GM18951 (cell line): ENCODE measurements at regions not wholly inside any gene's neighbourhood (a gene's known extent, or its start where the extent isn't known, plus 50 kb on each side); places are given as distances from the start of the nearest gene placed in this dataset.

Experiments
- POLR2A ChIP-seq: IDR thresholded peaks from 4 replicates; pipeline ENCODE4 v1.6.1; 2011; ENCODE audit warnings: mild to moderate bottlenecking; ENCODE audit not compliant: insufficient read length, insufficient read depth; ENCODE audit errors: extremely low read depth
- in situ Hi-C: fragments of 300-500 bp; cut with MboI; formaldehyde crosslinking; loops from one replicate; pipeline ENCODE4 v1.12.0; 2022; ENCODE audit warnings: low sequenced_read_pairs, mixed read lengths, inconsistent platforms; ENCODE audit not compliant: unreplicated experiment

DNA sequence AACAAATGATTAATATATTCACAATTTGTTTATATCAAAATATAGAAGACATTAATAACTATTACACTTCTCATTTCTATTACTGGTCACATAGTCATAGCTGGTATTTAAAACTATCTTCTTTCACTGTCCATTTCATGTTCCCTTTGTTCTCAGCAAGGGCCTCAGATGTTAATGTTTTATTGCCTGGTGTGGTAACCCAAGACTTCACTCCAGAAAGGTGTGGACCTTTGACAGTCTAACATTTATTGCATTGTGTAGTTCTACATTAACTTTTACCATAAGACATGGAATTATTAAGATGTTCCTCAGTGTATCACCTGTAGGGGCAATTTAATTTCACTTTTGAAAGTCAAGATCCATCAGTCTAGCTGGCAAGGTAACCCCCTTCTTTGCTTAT is 691.3 kb downstream of the SQOR start:
- TF ChIP-seq POLR2A, result no peak
- in situ Hi-C loops, result no loop called here

DNA sequence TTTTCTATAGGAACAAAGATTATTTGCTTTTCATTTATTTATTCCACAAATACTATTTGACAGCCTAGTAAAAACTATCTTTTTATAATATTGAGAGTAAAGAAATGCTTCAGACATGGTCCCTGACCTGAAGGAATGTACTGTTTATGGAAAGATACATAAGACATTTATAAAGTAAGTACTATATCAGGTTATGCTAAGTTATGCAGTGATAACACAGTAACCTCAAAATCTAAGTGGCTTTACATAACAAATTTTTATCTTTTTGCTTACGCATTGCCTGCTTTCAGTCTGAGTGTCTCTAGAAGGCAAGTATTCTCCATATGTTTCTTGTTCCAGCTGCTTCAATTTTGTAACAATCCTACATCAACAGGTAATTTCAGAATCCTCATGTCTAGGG is 694.0 kb downstream of the SQOR start:
- in situ Hi-C loops, result no loop called here
- no peak for TF ChIP-seq POLR2A

- no peak for TF ChIP-seq POLR2A
- in situ Hi-C loops, result no loop called here
These were observed 695.0 kb downstream of the SQOR start for GRCh38 chr15:46329876-46330275.

GRCh38 chr15:46331546-46331945 is 696.7 kb downstream of the SQOR start:
- no peak for TF ChIP-seq POLR2A
- in situ Hi-C loops, result no loop called here

GRCh38 chr15:46343196-46343935 is 708.5 kb downstream of the SQOR start:
- in situ Hi-C loops, result no loop called here
- TF ChIP-seq POLR2A, result no peak

GRCh38 chr15:46344115-46344724 is 709.4 kb downstream of the SQOR start:
- in situ Hi-C loops, result no loop called here

DNA sequence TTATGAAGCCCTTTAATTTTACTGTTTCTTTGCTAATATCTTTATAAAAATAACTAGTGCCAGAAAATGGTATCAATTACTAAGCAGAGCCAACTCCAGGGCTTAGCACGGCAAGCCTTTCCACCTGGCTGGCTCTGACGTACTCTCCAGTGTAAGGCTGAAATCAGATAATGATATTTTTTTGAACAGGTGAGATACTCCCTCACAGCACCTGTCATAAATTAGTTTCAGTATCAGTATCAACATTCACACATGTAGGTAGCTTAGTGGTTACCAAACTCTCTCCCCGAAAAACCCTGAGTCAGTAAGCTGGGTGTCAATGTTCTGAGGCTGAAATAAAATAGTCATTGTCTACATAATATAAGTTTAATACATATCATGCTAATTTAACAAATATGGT is 710.1 kb downstream of the SQOR start:
- TF ChIP-seq POLR2A, result no peak
- in situ Hi-C loops, result no loop called here

More at GRCh38 chr15:46344115-46344724, 709.4 kb downstream of the SQOR start:
- no peak for TF ChIP-seq POLR2A

GRCh38 chr15:46354443-46354842 is 719.6 kb downstream of the SQOR start:
- in situ Hi-C loops, result no loop called here
- TF ChIP-seq POLR2A, result no peak

DNA sequence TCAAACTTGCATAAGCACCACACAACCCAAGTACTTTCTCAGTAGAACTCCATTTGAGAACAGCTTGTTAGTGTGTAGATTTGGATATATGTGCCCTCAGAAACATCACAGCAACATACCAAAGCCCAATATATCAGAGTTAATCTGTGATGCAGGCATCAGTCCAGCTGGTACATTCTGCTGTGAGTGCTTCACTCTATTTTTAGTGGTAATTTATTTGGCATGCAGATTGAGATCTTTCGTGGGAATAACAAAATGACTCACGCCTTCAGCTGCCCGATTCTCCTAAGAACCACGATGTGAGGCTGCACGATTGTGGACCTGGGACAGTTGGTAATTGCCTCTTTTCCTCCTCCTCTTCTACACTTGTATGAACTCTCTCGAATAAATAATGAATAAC is 730.7 kb downstream of the SQOR start:
- in situ Hi-C loops, result no loop called here
- TF ChIP-seq POLR2A, result no peak

DNA sequence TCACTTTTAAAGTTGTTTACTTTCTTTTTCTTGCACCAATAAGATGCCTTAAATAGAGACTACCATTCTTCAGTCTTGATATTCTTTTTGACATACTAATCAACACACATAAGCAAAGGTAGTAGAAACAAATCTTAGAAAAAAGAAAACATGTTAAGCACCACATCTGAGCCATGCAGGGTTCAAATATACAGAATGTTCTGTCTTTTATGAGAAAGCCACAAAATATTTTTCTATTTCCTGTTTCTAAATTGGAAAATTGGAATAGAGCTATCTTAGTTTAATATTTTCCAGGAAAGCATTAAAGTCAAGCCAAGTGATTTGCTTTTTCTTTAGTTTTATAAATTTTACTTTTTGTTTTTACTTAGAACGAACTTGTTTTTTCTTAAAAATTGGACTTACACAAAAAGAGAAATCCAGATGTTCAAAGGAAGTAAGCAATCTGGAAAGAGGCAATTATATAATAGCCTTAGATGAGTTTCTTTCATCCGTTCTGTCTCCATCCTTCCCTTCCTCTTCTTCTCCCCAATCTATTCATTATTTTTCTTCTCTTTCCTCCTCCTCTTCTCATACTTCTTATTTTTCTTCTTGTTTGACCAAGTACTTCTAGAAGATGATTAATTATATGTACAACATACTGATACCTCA is 731.7 kb downstream of the SQOR start:
- no peak for TF ChIP-seq POLR2A
- in situ Hi-C loops, result no loop called here

GRCh38 chr15:46383978-46384377 is 749.1 kb downstream of the SQOR start:
- in situ Hi-C loops, result no loop called here
- TF ChIP-seq POLR2A, result no peak

GRCh38 chr15:46386356-46386755 is 751.5 kb downstream of the SQOR start:
- no peak for TF ChIP-seq POLR2A
- in situ Hi-C loops, result no loop called here

DNA sequence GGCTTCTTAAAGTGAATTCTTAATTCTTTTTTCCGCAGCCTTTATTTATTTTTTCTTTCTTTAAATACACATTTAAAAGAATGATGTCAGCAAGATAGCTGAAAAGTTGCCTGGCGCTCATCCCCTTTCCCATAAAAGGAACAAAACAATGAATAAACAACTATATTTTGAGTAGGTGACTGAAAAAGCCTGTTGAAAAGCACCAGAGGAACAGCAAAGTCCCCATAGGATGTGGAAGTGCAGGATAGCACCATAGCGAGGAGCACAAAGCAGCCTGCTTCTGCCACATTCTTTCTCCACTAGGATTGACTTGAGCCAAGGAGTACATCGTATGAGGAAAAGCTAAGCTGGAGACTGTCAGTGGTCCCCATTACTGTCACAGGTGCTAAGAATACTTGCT is 754.9 kb downstream of the SQOR start:
- TF ChIP-seq POLR2A, result no peak
- in situ Hi-C loops, result no loop called here

DNA sequence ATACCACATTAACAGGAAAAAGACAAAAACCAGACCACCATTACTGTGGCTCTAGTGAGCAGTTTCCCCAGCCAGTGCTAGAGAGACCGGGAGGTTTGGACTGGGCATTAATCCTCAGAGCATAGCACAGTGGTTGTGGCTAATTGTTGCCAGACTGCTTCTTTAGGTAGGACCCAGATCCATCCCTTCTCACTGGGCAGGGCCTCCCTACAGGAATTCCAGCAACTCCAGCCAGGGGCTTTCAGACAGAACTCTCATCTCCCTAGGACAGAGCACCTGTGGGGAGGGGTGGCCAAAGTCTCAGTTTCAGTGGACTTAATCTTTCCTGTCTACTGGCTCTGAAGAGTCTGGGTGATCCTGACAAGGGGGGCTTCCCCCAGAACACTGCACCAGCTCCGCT is 759.6 kb downstream of the SQOR start:
- in situ Hi-C loops, result no loop called here
- no peak for TF ChIP-seq POLR2A
